Skeletal muscle cell (primary cell): ENCODE measurements at regions not wholly inside any gene's neighbourhood (a gene's known extent, or its start where the extent isn't known, plus 50 kb on each side); places are given as distances from the start of the nearest gene placed in this dataset.

ENCODE experiments used
- DNase-seq: peaks from one replicate; pipeline ENCODE4 v3.0.0-alpha.2; 2010; ENCODE audit warnings: low read depth
- H3K4me3 ChIP-seq: 2 replicates; pipeline ENCODE4 v1.5.1; 2011; ENCODE audit warnings: low read depth, mild to moderate bottlenecking, control low read depth, low read length, moderate library complexity

- no peak overlapping the region for H3K4me3 ChIP-seq
- no peak for DNase-seq
Observed at GRCh38 chr19:31937983-31938382, 407.4 kb upstream of the ZNF507 start.

DNA sequence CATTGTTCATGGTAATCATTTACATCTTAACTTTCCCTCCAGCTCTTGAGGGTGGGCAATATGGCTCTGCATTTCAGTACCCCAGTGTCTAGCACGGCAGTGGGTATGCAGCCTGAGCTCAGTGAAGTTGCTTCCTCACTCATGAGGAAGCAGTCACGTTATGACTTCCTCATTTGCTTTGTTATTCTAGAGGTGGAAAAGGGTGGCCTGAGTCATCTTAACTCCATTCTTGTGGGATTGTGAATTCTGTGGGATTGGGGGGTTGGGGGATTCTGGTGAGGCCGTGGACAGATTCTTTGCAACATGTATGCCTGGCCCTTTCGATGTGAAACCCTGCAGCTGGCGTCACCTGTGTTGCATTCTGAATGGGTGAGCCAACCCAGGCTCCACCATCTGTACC is 406.7 kb upstream of the ZNF507 start:
- no peak for DNase-seq

DNA sequence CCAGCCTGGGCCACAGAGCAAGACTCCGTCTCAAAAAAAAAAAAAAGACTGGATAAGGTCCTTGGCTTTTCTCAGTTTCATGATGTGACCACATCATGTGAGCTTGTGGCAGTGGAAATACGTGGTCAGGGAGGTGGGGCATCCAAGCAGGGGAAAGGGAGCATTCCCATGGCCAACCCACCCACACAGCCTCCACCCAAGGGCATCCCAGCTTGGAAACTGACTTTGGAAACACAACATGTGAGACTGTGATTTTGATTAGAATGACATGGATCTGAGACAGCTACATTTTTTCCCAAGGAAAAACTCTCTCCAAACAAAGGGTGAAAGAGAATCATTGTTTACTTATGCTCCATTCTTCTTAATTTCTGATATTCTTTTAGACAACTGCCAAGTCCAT is 405.0 kb upstream of the ZNF507 start:
- no peak overlapping the region for H3K4me3 ChIP-seq

More for the DNA sequence above, 406.7 kb upstream of the ZNF507 start:
- H3K4me3 ChIP-seq = no peak overlapping the region

DNA sequence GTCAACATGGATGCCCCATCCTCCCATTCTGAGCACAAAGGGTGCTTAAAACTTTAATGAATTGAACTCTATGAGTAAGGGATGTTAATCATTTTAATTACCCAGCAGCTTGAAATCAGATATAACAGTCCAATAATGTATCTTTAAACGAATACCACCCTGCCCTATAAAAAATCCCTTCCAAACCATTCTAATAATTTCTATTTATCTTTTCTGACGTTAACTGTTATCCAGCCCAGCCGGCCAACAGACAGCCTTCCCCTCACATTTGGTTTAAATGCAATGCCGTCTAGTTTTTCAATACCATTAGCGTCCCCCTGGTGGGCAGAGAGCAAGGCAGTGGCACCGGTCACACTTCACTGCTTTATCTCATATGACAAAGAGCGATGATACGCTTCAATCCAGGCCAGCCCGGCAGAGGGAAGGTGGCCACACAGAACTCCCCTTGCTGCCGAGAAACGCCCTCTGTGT is 402.2 kb upstream of the ZNF507 start:
- DNase-seq = no peak
- H3K4me3 ChIP-seq = no peak overlapping the region

More for the DNA sequence above, 405.0 kb upstream of the ZNF507 start:
- no peak for DNase-seq

GRCh38 chr19:31943778-31944177 is 401.6 kb upstream of the ZNF507 start:
- H3K4me3 ChIP-seq = no peak overlapping the region
- DNase-seq = no peak

GRCh38 chr19:31944326-31944725 is 401.1 kb upstream of the ZNF507 start:
- no peak for DNase-seq

GRCh38 chr19:31946491-31946890 is 398.9 kb upstream of the ZNF507 start:
- DNase-seq = no peak
- H3K4me3 ChIP-seq = no peak overlapping the region

More at GRCh38 chr19:31944326-31944725, 401.1 kb upstream of the ZNF507 start:
- H3K4me3 ChIP-seq = no peak overlapping the region

DNA sequence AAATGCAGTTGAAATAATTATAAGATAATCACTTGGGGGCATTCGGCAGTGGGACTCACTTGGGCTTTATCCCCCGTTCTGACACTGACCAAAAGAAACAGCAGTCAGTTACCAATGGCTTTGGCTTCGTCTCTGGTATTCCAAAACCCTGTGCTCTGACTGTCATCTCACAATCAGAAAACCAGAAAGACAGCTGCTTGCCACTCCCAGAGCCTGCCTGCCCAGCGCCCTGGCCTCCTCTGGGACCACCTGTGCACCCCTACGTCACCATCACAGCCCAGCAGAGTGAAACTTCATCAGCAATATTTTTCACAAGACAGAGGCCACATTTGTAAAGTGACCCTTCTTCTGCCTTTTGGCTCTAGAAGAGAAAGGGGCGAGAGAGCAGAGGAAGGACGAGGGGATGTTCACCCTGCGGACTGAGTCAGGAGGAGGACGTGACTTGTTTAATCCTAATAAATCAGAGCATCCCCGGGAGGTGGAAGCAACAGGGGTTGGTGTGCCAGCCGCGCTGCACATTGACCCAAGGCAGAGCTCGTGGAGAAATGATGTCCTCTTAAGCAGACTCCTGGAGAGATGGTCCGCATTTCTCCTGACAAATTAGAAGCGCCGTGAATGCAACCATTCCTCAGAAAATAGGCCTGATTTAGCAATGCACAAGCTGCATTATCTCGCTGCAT is 397.8 kb upstream of the ZNF507 start:
- no peak for DNase-seq
- H3K4me3 ChIP-seq = no peak overlapping the region

GRCh38 chr19:31952693-31953092 is 392.7 kb upstream of the ZNF507 start:
- DNase-seq = no peak
- H3K4me3 ChIP-seq = no peak overlapping the region

- no peak overlapping the region for H3K4me3 ChIP-seq
- no peak for DNase-seq
Observed at GRCh38 chr19:31955061-31955460, 390.3 kb upstream of the ZNF507 start.

DNA sequence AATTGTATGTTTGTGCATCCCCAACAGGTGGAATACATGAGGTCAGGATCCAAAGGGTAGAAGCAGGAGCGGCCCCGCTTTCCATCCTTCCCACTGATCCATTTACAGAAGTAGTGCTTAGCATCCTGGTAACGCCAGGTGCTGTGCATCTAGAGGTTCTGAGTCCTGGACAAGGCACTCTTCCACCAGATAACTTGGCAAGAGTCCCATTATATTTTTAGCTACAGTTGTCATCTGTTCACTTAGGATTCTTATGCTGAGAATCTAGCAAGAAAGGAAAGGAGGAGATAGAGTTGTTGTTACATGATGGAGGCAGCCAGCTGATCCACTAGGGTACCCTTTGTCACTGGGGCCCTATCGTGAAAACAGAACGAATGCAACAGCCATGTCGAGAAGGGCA is 389.5 kb upstream of the ZNF507 start:
- H3K4me3 ChIP-seq = no peak overlapping the region
- DNase-seq = no peak

- DNase-seq = no peak
Observed at GRCh38 chr19:31956771-31957392, 388.5 kb upstream of the ZNF507 start.

DNA sequence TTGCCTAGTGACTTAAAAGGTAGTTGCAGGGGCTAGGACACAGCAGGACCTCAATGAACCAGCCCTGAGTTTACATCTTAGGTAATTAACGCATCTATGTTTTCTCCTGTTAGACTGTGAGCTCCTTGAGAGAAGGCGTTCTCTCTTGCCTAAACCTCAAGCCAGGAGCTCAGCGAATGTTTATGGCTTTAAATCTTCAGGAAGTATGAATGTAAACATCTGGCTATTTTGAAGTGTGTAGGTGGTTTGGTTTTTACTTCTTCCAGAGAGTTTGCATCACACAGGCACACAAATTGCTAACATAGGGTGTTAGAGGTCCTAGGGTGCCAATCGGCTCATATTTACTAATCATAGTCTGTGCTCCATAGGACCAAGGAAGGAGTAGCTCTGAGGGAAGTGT is 387.7 kb upstream of the ZNF507 start:
- DNase-seq = no peak
- no peak overlapping the region for H3K4me3 ChIP-seq

More at GRCh38 chr19:31956771-31957392, 388.5 kb upstream of the ZNF507 start:
- no peak overlapping the region for H3K4me3 ChIP-seq

- no peak overlapping the region for H3K4me3 ChIP-seq
- no peak for DNase-seq
Observed at GRCh38 chr19:31959527-31960018, 385.8 kb upstream of the ZNF507 start.

GRCh38 chr19:31960474-31960873 is 384.9 kb upstream of the ZNF507 start:
- H3K4me3 ChIP-seq = no peak overlapping the region
- DNase-seq = no peak

DNA sequence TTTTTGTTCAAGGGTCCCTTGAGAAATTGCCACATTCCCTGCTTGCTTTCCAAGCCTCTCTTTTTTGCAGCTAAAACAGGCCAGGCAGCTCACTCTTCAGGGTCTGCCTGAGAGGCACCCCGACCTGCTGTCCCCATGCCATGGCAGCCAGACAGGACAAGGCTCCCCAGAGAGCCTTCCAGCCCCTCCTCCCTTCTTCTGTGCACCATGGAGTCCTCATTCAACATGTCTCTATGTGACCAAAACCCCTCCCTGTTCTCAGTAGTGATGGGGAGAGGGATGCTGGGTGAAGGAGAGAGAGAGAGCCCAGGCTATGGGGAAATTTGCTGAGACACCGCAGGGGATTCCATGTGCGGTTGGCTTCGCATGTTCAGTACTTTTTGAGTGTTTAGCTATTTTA is 384.2 kb upstream of the ZNF507 start:
- DNase-seq = no peak
- H3K4me3 ChIP-seq = no peak overlapping the region

- H3K4me3 ChIP-seq = no peak overlapping the region
- no peak for DNase-seq
Observed at GRCh38 chr19:31961667-31962066, 383.7 kb upstream of the ZNF507 start.

DNA sequence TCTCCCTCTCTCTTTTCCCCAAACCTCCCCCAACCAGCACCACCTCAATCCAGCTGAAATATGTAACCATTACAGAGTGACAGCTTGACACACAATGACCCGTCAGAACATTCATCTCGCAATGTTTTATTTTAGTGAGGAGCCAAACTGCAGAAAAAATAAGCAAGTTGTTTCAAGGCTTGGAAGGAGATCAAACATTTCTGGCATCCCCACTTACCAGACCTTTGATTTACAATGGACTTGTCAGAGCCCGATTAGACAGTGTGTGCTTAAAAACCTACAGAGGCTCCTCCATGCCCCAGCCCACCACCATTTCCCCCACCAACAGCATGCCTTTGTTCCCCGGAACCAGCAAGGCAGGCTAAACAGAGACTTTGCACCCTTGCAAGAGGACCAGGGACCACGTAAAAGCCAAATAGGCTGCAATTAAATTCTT is 382.8 kb upstream of the ZNF507 start:
- no peak overlapping the region for H3K4me3 ChIP-seq
- DNase-seq = no peak

DNA sequence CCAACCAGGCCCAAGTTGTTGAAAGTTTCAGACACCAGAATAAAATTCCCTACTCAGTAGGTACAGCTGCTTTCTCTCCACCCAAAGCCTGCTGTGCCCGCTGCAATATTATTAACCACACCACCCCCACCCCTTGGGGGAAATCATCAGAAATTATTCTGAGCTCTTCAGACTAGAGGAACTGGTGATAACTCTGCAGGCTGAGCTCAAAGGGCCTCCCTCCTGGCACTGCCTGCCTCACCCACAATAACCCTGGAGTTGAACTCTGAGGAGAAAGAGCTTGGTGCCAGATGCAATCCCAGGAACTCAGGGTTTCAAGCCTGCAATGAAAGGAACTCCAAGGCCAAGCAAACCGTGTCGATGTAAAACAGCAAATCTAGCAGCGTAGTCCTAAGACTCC is 381.7 kb upstream of the ZNF507 start:
- H3K4me3 ChIP-seq = no peak overlapping the region
- no peak for DNase-seq

- no peak overlapping the region for H3K4me3 ChIP-seq
- DNase-seq = no peak
Observed at GRCh38 chr19:31969016-31969415, 376.4 kb upstream of the ZNF507 start.

DNA sequence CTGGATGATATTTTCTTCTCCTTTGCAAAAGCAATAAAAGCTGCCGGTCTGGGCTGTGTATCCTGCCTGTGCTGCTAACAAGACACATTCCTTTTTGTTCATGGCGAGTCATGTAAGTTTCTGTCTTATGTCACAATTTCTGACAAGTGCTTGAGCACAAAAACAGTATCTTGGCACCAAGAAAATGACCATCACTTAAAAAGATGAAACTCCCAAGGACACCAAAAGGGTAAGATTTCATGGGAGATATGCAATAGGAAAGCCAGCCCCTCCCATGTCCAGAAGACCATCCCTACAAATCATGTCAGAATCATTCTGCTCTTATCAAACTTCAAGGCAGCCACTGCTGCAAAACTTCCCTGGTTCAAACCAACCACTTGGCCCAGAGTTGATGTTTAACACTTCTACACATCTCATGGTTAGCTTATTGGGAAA is 375.4 kb upstream of the ZNF507 start:
- H3K4me3 ChIP-seq = no peak overlapping the region
- DNase-seq = no peak
